A549 (cell line): ENCODE measurements at regions not wholly inside any gene's neighbourhood (a gene's known extent, or its start where the extent isn't known, plus 50 kb on each side); places are given as distances from the start of the nearest gene placed in this dataset.

Experiments
- ATAC-seq, 2 experiments: fragments of 200-7000 bp in 1 of 2; fragments of >200 bp in 1 of 2; cut with Nextera tagmentation in 1 of 2; cut with Tn5 transposase in 1 of 2; 3 replicates each; pipeline versions ENCODE4 v1.8.0 to v1.9.1; 2018 to 2020; ENCODE audit warnings: mild to moderate bottlenecking in 1 of 2, moderate library complexity in 1 of 2
- CTCF ChIA-PET: fragments of 300-600 bp; sonication (Branson Sonifier 250); formaldehyde crosslinking; extraction: SDS; loops from one replicate; lab custom pipeline; 2021; ENCODE audit warnings: antibody characterized with exemption, inconsistent platforms; lab: Yijun Ruan, JAX
- POLR2A ChIA-PET: fragments of 350-600 bp; formaldehyde crosslinking; extraction: SDS; loops from one replicate; lab custom pipeline; 2021; ENCODE audit warnings: antibody characterized with exemption, inconsistent platforms; lab: Yijun Ruan, JAX
- DNase-seq, 2 experiments: peaks; one replicate each; pipeline versions ENCODE4 v3.0.0 to v3.0.0-alpha.2; 2011 to 2016; ENCODE audit warnings: low read depth in 1 of 2, low spot score in 1 of 2
- FAIRE-seq: peaks from 2 replicates; lab custom pipeline; 2011; peaks lifted over from hg19 to GRCh38; lab: Jason Lieb, UNC
- H3K27ac ChIP-seq, 2 experiments: fragments of >200 bp; sonication (Bioruptor Twin); formaldehyde crosslinking; 3 replicates each; pipeline ENCODE4 v1.5.1; 2016 to 2017
- H3K4me1 ChIP-seq: fragments of >200 bp; sonication (Bioruptor Twin); formaldehyde crosslinking; 3 replicates; pipeline ENCODE4 v1.6.1; 2016
- H3K4me2 ChIP-seq: fragments of >200 bp; sonication (Bioruptor Twin); formaldehyde crosslinking; 3 replicates; pipeline ENCODE4 v1.6.1; 2016
- H3K4me3 ChIP-seq: fragments of >200 bp; sonication (Bioruptor Twin); formaldehyde crosslinking; 3 replicates; pipeline ENCODE4 v1.5.1; 2016
- H3K9me3 ChIP-seq: fragments of >200 bp; sonication (Bioruptor Twin); formaldehyde crosslinking; 3 replicates; pipeline ENCODE4 v1.6.1; 2016
- BHLHE40 ChIP-seq: IDR thresholded peaks from 2 replicates; pipeline ENCODE4 v1.6.1; 2012; ENCODE audit warnings: low read depth, low read length, inconsistent platforms
- CEBPB ChIP-seq, 2 experiments: fragments of >200 bp in 1 of 2; sonication (Bioruptor Twin) in 1 of 2; formaldehyde crosslinking in 1 of 2; IDR thresholded peaks; 2 replicates each; pipeline ENCODE4 v1.6.1; 2012 to 2016
- CHD2 ChIP-seq: fragments of 150-350 bp; IDR thresholded peaks from 2 replicates; pipeline ENCODE4 v1.6.1; 2014; ENCODE audit warnings: low read length; ENCODE audit not compliant: partially characterized antibody
- CHD4 ChIP-seq: fragments of 200-600 bp; sonication (generic); IDR thresholded peaks from 2 replicates; pipeline ENCODE4 v1.6.1; 2016; ENCODE audit warnings: antibody characterized with exemption, mild to moderate bottlenecking, borderline replicate concordance
- EHMT2 ChIP-seq: fragments of 200-600 bp; sonication (generic); IDR thresholded peaks from 2 replicates; pipeline ENCODE4 v1.6.1; 2016; ENCODE audit warnings: antibody characterized with exemption, low read depth, mild to moderate bottlenecking, moderate library complexity
- EP300 ChIP-seq, 2 experiments: fragments of >200 bp; sonication (Bioruptor Twin); formaldehyde crosslinking; IDR thresholded peaks; 2 replicates in 1 of 2; 3 replicates in 1 of 2; pipeline ENCODE4 v1.6.1; 2016 to 2017
- HES2 ChIP-seq: fragments of >200 bp; sonication (Bioruptor Twin); formaldehyde crosslinking; IDR thresholded peaks from 2 replicates; pipeline ENCODE4 v1.6.1; 2016
- HMGXB4 ChIP-seq: fragments of 250-450 bp; sonication (Bioruptor Pico); IDR thresholded peaks from 2 replicates; pipeline ENCODE4 v1.5.0; 2021; ENCODE audit warnings: mild to moderate bottlenecking, moderate library complexity, borderline replicate concordance
- HOXB13 ChIP-seq: fragments of 250-450 bp; sonication (Bioruptor Pico); IDR thresholded peaks from 2 replicates; pipeline ENCODE4 v1.5.0; 2020; ENCODE audit warnings: low read depth, mild to moderate bottlenecking, moderate library complexity
- HOXB5 ChIP-seq: fragments of 250-450 bp; sonication (Bioruptor Pico); IDR thresholded peaks from 2 replicates; pipeline ENCODE4 v1.5.0; 2020; ENCODE audit warnings: mild to moderate bottlenecking, moderate library complexity
- JUNB ChIP-seq: fragments of >200 bp; sonication (Bioruptor Twin); formaldehyde crosslinking; IDR thresholded peaks from 2 replicates; pipeline ENCODE4 v1.6.1; 2016
- KDM1A ChIP-seq: fragments of 200-600 bp; sonication (generic); IDR thresholded peaks from 2 replicates; pipeline ENCODE4 v1.6.1; 2016; ENCODE audit warnings: low read depth, mild to moderate bottlenecking
- MYC ChIP-seq: IDR thresholded peaks from 2 replicates; pipeline ENCODE4 v1.6.1; 2012; ENCODE audit warnings: mild to moderate bottlenecking, inconsistent platforms, low read length, improper control_type of control experiment, borderline replicate concordance
- NFE2L2 ChIP-seq: fragments of 150-350 bp; conservative IDR thresholded peaks from 2 replicates; pipeline ENCODE4 v1.6.1; 2014; ENCODE audit warnings: low read length
- POLR2AphosphoS2 ChIP-seq: conservative IDR thresholded peaks from 2 replicates; pipeline ENCODE4 v1.6.1; 2012; ENCODE audit warnings: low read length, improper control_type of control experiment, inconsistent platforms
- RCOR1 ChIP-seq: fragments of 150-350 bp; IDR thresholded peaks from 2 replicates; pipeline ENCODE4 v1.6.1; 2014; ENCODE audit warnings: antibody characterized with exemption, low read length, low read depth
- TP53 ChIP-seq: fragments of 250-450 bp; sonication (Bioruptor Pico); IDR thresholded peaks from 2 replicates; pipeline ENCODE4 v1.5.0; 2021; ENCODE audit warnings: mild to moderate bottlenecking, moderate library complexity
- USF2 ChIP-seq: fragments of 450-650 bp; IDR thresholded peaks from 2 replicates; pipeline ENCODE4 v1.6.1; 2014; ENCODE audit warnings: antibody characterized with exemption
- ZC3H11A ChIP-seq: fragments of 450-650 bp; IDR thresholded peaks from 2 replicates; pipeline ENCODE4 v1.6.1; 2014; ENCODE audit warnings: antibody characterized with exemption, mild to moderate bottlenecking
- WGBS: methylation state at CpG from one replicate; pipeline ENCODE4 v1.1.6; 2017; ENCODE audit errors: missing lambda C conversion rate; 5-methylcytosine and 5-hydroxymethylcytosine counted together

GRCh38 chr18:1732143-1732542 lies 827.5 kb downstream of the ADCYAP1 start:
- no peak overlapping the region for H3K4me3 ChIP-seq
- ChIA-PET CTCF (no interaction called here), POLR2A (no interaction called here)
- TF ChIP-seq JUNB (no peak), NFE2L2 (no peak), EHMT2 (no peak), EP300 (IDR thresholded peaks at IDR 0.05) (no peak), BHLHE40 (no peak), POLR2AphosphoS2 (no peak), CEBPB (IDR thresholded peaks at IDR 0.05) (no peak), HMGXB4 (CRISPR knock-in tag) (no peak), ZC3H11A (no peak), CHD4 (no peak)
- H3K4me1 ChIP-seq = no peaks in the 10 kb centered on the region
- FAIRE-seq = no peak
- H3K4me2 ChIP-seq = no peak overlapping the region
- H3K9me3 ChIP-seq = no peaks in the 10 kb centered on the region
- ATAC-seq = no peak
- WGBS = 2% methylated on average over 3 of the region's 3 CpGs
- no peak overlapping the region for H3K27ac ChIP-seq
- no peak for DNase-seq

DNA sequence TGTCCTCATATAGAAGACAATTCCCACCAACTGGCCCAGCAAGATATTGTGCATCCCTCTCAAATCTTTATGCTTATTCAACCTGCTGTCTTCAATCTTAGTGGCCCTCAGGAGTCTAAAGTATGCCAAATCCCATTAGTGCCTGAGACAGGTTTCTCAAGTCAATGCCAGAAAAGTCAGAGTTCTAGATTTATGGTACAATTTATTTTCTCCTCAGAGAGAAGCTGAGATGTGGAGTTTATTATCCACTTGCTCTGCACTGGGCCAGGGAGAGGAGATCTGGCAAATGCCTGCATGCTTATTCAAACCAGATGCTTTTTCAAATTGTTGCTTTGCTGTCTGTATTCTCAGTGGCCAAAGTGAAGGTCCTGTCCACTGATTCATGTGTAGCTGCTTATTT lies 825.2 kb downstream of the METTL4 start:
- ATAC-seq = no peak
- CTCF ChIA-PET = no interaction called here
- Histone ChIP-seq H3K4me3 (no peak overlapping the region), H3K4me1 (no peaks in the 10 kb centered on the region), H3K9me3 (no peaks in the 10 kb centered on the region), H3K4me2 (no peak overlapping the region), H3K27ac (no peak overlapping the region)
- no peak for DNase-seq
- TF ChIP-seq RCOR1 = no peak
- no peak for TF ChIP-seq KDM1A
- TF ChIP-seq BHLHE40 = no peak
- no peak for TF ChIP-seq HMGXB4 (CRISPR knock-in tag)
- TF ChIP-seq USF2 = no peak
- TF ChIP-seq CHD4 = no peak
- POLR2A ChIA-PET = no interaction called here
- no peak for FAIRE-seq

DNA sequence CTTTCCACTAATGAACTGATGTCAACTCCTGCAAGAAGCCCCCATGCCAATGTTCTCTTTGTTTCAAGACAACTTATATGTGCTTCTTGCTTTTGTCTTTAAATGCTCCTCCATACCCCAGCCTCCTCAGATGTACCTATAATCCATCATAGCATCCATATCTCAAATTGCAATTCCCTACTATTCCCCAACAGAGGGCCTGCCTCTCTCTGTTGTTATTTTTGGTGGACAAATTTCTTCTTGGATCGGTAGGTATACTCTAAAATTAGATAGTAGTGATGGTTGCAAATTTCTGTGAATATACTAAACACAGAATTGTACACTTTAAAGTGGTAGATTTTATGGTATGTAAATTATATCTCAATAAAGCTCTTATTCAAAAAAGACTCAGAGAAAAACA lies 820.1 kb downstream of the METTL4 start:
- no peaks in the 10 kb centered on the region for H3K4me1 ChIP-seq
- H3K9me3 ChIP-seq = no peaks in the 10 kb centered on the region
- H3K4me3 ChIP-seq = no peak overlapping the region
- FAIRE-seq (no peak), ATAC-seq (no peak)
- no peak overlapping the region for H3K27ac ChIP-seq
- POLR2A ChIA-PET = no interaction called here
- 3% methylated on average over 1 of the region's 1 CpG for WGBS
- TF ChIP-seq HOXB5 (CRISPR knock-in tag) (no peak), HES2 (no peak), HOXB13 (CRISPR knock-in tag) (no peak), NFE2L2 (no peak), TP53 (no peak), MYC (no peak), CHD2 (no peak)
- TF ChIP-seq, all 56 proteins: peak for 0
- no peak overlapping the region for H3K4me2 ChIP-seq
- CTCF ChIA-PET = no interaction called here
- no peak for DNase-seq
